GM18507 (cell line): ENCODE measurements at regions not wholly inside any gene's neighbourhood (a gene's known extent, or its start where the extent isn't known, plus 50 kb on each side); places are given as distances from the start of the nearest gene placed in this dataset.

Experiments used
- DNase-seq: peaks from one replicate; pipeline ENCODE4 v3.0.0; 2011; ENCODE audit warnings: low read depth; ENCODE audit not compliant: insufficient read length; ENCODE audit errors: extremely low spot score
- FAIRE-seq: peaks from 2 replicates; lab custom pipeline; 2011; peaks lifted over from hg19 to GRCh38; lab: Jason Lieb, UNC

DNA sequence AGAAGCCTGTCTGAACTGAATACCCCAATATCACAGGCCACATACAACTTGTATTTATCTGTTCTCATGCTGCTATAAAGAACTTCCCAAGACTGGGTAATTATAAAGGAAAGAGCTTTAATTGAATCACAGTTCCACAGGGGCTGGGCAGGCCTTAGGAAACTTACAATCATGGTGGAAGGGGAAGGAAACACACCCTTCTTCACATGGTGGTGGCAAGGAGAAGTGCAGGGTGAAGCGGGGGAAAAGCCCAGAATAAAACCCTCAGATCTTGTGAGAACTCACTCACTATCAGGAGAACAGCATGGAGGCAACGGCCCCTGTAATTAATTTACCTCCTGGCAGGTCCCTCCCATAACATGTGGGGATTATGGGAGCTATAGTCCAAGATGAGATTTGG, 50.3 kb upstream of the FNDC1 start:
- FAIRE-seq (no peak), DNase-seq (no peak)

DNA sequence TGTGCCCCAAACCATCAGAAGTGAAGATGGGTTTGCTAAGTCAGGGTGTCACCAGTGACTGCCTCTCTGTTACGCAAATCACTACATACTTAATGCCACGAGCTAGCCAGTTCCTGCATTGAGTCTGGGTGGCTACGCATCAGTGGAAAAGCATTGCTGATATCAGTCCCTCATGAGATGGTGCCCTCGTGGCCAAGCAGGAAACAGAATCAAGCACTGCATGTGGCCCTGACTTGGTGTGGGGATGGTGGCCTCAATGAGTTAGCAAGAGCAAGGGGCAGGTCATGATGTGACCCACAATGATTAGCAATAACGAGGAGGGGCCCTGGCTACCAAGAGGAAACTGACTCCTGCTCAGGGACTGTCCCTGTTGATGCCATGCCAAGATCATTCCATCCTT, 51.6 kb upstream of the FNDC1 start:
- FAIRE-seq (peak; percentile 71), DNase-seq (no peak)

DNA sequence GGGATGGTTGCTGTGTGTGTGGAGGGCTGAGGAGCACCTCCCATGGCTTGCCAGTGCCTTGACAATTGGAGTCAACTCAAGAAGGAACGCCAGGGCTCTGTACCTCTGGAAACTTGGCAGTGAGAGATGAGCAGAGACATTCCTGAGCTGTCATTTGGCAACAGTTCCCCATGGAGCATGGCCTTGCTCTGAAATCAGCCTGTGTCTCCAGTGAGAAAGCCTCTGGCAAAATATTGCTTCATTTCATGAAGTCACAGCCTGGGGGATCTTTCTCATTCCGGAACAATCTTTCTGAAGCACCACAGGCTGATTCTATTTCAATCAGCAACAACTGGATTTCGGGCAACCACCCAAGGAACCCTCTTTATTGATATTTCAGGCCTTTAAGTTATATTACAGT, 52.2 kb upstream of the FNDC1 start:
- no peak for DNase-seq

DNA sequence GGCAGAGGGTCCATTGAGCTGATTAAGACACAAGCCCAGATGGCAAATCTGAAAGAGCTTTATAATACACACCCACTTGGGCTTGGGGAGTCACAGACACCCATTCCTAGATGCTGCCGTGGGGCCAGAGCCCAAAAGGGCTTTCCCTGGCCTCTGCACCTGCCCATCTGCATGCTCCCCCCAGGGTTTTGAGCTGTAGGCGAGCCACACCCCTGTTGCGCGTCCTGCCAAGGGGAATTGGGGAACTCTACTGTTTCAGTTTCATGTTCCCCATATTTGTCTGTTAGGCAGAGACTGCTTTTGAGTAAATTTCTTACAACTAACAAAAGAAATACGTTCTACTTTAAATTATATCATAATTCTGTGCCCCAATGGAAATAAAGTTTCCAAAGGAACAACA, 52.9 kb upstream of the FNDC1 start:
- DNase-seq (no peak), FAIRE-seq (peak; percentile 86)

More for the DNA sequence above, 52.2 kb upstream of the FNDC1 start:
- no peak for FAIRE-seq

DNA sequence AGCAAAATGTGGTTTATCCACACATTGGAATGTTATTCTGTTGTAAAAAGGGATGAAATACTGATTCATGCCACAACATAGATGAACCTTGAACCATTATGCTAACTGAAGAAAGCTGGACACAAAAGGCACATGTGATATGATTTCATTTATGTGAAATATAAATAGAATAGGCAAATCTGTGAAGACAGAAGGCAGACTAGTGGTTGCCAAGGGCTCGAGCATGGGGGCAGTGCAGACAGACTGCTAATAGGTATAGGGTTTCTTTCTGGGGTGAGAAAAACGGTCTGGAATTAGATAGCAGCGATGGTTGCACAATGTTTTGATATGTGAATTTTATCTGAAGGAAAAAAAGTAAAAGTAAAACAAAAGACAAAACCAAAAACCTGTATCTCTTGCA, 54.6 kb upstream of the FNDC1 start:
- DNase-seq (no peak), FAIRE-seq (no peak)

DNA sequence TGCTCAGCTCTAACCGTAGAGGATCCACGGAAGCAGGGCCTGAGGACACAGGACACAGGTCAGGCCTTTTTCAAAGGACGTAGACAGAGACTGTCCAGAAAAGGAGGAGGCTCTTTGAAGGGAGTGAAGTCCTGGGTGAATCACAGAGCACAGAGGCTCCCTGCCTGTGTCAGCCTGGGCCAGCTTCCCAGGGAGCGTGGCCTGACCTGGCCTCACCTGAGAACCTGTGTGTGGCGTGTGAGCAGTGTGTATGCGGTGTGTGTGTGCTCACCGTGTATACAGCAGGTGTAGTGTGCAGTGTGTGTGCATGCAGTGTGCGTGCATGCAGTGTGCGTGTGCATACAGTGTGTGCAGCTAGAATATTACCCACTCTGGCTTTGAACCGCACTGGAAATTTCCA, 56.0 kb upstream of the FNDC1 start:
- no peak for FAIRE-seq
- no peak for DNase-seq

DNA sequence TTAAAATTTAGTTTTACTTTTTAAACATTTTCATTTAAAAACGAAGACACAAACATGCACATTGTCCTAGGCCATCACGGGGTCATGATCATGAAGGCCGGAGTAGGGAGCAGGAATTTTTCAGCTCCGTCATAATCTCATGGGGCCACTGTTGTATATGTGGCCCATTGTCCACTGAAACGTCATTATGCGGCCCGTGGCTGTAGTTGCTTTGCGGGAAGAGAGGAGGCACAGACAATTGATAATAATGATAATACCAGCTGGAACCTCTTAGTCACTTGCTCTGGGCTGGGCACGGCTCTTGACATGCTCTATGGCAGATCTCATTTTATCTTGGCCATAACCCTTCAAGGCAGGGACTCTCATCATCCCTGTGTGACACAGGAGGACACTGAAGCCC, 56.5 kb upstream of the FNDC1 start:
- no peak for FAIRE-seq
- DNase-seq = no peak

DNA sequence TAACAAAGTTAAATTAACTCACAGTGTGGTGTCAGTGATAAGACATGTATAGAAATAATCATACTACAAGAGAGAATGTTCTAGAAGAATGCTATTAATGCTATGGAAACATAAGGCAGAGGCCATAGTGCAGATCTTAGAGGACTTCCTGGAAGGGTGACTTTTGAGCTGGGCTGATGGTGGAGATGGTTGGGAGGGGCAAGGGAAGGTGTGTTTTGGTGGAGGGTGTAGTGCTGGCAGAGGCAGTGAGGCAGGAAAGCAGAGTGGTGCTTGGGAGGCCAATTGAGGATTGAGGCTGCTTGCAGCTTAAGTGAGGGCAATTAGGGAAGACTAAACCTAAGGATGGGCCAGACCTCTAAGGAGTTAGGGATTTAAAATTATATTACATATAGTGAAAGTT, 58.5 kb upstream of the FNDC1 start:
- FAIRE-seq (no peak), DNase-seq (no peak)

DNA sequence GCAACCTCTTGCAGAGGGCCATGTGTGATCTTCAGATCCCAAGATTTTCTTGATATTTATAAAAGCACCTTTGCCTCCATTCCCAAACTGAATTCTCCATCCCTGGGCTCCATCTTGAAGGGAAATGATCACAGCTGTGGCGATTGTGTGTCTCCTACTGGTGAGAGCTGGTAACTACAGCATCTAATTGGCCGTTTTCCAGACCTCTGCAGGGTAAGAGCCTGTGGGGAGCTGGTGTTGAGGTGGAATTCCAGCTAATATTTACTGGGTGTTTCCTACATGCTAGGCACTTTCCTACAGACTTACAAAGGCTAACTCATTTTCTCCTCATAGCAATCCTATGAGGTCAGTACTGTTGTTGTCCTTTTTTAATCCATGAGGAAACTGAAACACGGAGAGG, 59.2 kb upstream of the FNDC1 start:
- FAIRE-seq (peak; percentile 80), DNase-seq (no peak)

DNA sequence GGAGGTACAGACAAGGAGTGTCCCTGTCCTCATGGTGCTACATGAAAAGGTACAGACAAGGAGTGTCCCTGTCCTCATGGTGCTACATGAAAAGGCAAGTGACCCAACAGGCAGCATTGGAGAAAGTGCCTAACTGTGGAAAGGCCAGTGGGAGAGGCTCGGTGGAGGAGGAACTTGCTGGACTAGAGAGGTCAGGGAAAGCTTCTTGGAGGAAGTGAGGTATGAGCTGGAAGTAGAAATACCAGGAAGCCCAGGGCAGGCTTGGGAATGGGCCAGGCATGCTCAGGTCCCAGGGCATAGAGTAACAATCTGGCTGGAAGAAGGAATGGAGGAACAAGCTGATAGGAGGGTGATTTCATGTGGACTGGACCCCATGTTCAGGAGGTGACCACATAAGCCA, 59.8 kb upstream of the FNDC1 start:
- no peak for FAIRE-seq
- DNase-seq = no peak

DNA sequence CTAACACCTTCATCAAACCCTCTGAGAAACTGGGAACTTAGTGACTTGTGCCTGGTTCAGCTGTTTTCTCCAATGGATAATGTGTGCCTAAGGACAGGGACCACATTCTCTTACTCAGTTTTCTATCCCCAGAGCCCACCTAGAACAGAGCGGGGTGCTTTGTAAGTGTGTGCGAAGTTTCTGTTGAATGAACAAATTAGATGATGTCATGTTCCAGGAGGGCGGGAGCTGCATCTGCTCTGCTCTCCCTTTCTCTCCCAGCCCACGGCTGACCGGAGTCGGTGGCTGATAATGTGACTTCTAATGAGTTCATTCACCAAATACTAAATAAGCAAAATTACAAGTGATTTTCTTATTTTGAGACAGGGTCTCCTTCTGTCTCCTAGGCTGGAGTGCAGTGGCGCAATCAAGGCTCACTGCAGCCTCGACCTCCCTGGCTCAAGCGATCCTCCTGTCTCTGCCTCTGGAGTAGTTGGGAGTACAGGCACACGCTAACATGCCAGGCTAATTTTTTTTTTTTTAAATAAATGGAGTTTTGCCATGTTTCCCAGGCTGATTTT, 60.7 kb upstream of the FNDC1 start:
- FAIRE-seq (no peak), DNase-seq (no peak)

DNA sequence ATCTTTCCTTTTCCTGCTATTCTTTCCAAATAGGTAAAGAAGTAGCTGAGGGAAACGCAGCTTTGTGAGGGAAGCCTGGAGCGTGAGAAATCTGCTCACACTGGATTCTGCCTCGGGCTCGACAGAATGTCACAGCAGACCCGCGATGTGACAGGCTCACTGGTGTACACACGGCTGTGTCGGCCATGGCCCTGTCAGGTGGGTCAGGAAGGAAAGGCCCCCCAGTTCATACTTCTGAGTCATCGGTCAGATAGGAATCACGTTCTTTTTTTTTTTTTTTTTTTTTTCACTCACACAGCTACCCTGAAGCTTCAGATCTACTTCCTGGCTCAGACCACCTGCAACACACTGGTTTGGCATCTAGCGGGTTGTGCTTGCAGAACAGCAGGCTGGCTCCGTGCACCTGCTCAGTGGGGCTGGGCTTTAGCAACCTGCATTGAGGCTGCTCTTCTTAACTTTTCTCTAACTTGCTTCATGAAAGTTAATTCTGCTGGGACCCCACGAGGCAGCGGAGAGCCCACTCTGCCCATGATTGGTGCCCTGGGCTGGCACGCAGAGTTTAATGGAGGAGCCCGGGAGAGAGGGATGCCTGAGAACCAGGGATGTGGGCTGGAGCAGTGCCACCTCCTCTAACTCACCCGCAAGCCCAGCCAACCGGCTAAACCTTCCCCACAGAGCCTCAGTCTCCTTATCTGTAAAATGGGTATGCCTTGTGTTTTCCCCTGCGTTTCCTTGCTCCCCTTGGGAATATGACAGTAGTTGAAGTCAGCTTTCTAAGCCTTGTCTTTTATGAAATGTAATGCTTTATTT, 61.5 kb upstream of the FNDC1 start:
- DNase-seq (no peak), FAIRE-seq (peak; percentile 59)

DNA sequence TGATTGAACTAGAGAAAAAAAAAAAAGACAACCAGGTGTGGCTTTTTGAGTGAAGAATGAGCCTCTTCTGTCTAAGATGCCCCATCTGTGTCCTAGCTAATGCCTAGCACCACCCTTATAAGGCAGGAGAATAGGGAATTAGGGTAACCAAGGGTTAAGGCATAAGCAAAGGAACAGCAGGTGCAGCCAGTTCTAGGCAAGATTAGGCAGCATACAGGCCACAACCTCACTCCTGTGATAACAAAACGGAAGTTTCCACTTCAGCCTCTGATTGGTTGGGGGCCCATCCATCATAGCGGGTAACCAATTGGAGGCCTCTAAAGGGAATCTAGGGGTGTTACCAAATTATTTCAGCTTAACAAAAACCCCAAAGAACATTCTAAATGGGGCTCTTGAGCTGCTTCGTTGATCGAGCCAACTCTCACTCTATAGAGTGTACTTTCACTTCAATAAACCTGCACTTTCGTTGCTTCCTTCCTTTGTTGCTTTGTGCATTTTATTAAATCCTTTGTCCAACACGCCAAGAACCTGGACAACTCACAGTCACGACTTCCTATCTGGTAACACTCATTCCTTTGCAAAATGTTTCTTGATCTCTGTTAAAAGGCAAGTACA, 61.9 kb upstream of the TAGAP start:
- peak; percentile 95 for FAIRE-seq
- DNase-seq = no peak

DNA sequence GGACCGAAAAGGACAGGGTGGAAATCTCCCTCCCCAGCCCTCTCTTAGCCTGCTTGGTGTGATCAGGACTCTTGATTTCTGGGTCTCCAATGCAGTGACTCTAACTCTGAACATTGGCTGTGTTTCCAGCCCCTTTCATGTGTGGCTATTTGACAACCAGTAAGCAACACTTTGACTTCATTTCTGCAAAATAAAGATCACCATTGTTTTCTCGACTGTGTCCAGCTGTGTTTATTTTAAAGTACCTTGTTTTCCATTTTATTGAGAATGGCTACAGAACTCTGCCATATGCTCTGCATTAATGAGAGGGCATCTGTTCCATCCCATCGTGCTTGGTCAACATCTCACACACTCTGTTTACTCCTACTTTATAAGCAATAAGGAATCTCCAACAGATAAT, 60.9 kb upstream of the TAGAP start:
- DNase-seq = no peak
- FAIRE-seq = no peak

DNA sequence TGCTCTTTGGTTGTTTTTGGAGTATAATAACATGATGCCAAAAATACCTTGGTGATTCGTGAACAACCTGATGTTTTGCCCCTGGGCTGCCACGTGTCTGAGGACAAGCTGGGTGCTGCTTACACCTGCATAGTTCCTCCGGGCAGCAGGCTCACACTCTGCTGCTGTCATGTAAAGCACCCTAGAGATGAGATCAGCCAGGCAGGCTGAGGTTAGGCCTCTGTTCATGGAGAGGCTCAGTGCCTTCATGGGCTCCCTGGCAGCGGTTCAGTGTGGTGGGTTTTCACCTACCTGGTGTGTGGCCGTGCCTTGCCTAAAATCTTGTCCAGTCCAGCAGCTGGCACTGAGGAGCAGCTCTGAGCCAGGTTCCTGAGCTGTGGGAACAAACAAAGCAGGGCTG, 60.1 kb upstream of the TAGAP start:
- FAIRE-seq (peak; percentile 38), DNase-seq (no peak)

DNA sequence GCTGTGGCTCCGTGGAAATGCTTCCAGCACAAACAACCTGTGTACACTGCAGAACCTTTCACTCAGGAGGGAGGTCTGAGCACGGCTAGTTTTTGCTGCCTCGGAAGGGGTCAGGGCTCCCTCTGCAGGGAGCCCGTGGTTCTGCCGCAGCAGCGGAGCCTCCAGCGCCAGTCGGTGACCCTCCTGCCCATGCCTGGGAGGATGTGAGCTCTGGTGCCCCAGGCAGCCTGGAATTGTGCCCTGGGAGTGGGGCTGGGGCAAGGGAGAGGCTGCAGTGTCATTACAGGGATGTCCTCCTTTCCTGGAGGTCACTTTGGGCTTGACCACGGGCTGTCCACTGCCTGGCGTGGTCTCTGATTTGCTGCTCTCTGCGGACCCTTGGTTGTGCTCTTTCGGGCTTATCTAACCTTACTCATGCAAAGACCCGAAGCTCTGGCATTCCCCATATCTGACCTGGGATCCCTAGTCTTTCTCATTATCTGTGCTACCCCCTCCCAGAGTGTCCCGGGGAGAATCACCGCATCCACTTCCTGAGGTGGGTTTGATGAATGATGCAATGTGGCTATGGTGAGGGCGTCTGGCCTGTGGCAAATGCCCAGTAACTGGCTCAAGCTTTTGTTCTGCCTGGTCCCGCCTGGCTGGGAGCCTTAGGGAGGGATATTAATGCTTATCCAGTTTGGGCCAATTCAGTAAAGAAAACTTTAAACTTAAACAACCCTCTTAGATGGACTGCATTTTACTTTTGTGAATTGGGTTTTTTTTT, 59.6 kb upstream of the TAGAP start:
- FAIRE-seq = peak; percentile 75

DNA sequence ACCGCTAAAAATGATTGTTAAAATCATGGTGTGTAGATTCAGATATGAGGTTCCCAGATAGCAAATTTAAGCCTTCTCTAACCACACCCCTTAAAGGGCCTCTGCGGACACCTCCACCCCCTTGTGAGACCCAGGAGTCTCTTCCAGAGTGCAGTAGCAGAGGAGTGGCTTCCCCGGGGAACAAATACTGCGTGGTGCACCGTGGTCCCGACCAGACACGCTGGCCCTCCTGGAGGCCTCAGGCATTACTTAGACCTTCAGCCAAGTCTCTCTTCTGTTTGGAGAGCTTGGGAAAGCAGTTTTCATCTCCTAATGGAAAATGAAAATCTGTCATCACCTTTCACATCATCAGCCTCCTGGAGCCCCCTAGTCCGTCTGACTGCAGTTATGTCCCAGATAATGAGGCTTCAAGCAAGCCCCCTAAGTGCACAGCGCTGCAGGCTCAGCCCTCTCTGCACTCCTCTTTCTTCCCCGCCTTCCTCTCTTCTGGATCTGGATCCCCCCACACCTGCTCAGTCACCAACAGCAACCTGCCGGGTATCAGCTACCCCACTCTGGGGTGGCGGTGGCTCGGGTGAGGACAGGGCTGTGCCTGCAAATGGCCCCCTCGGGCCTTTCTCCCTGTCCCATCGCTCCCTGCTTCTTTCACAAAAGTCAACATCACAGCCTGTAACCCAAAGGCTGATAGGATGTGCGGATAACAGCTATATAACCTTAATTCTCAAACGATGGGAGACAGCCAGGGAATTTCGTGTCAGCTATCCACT, 58.8 kb upstream of the TAGAP start:
- FAIRE-seq = no peak
- no peak for DNase-seq

More for the DNA sequence above, 59.6 kb upstream of the TAGAP start:
- DNase-seq = peak; percentile 66

DNA sequence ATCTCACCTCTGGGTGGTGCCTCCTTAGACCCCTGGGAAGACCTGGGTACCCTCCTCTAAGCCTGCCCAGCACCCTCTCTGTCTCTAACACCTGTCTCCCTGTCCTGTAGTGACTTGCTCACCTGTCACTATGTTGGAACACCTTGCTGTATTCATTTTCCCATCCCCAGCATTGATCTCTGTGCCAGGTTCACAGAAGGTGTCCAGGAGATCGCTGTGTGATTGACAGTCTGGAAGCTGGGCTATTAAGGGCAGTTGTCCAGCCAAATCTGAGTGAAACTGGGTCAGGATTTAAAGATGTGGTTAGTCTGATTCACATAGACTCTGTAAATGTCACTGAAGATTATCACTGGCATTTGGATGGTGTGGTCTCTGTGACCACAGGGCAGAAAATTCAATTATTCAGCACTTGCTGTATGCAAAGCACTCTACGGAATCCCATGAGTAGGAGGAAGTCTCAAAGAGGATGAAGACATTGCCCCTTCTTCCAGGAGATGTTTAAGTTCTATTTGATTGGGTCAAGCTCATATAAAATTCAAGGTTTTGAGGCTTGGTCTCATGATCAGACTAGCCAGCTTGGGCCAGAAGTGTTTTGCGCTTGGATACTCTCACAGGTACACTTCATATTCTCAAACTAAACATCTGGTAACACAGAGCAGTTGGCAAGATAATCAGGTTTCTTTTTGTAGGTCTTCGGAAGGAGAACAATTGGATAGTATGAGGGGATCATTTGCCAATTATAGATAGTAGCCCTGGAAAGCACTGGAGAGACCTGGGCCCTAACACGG, 57.8 kb upstream of the TAGAP start:
- FAIRE-seq (no peak), DNase-seq (no peak)

DNA sequence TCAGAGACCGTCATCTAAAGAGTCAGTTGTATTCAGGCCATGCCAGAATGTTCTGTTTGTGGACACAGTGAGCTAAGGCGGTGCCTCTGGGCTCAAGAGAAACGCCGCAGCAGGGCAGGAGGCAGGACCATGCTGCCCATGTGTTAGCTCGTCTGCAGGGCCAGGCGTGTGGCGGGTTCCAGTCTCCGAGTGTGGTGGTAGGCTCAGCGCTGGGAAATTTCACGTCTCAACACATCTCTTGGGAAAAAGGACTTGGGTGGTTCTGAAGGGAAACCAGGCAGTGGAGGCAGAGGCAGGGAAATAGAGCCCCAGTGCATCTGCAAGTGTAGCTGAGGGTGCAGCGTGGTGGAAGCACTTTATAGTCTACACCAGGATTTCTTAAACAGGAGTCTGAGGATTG, 56.9 kb upstream of the TAGAP start:
- FAIRE-seq = no peak
- no peak for DNase-seq
